Astrocyte (in vitro differentiated cells and primary cell): ENCODE measurements at regions not wholly inside any gene's neighbourhood (a gene's known extent, or its start where the extent isn't known, plus 50 kb on each side); places are given as distances from the start of the nearest gene placed in this dataset.
A peak's percentile ranks its signal among the peaks of the same experiment; 100 is the strongest.

Experiments used
- DNase-seq: peaks from one replicate; pipeline ENCODE4 v3.0.0-alpha.2; 2010; ENCODE audit warnings: low read depth
- FAIRE-seq: peaks from 2 replicates; lab custom pipeline; 2011; peaks lifted over from hg19 to GRCh38; lab: Jason Lieb, UNC
- H2AFZ ChIP-seq: 2 replicates; pipeline ENCODE4 v1.6.0; 2012; ENCODE audit warnings: low read depth, low read length, inconsistent platforms
- H3K27ac ChIP-seq: 2 replicates; pipeline ENCODE4 v1.5.1; 2011; ENCODE audit warnings: low read depth, low read length, inconsistent platforms
- H3K27me3 ChIP-seq: 2 replicates; pipeline ENCODE4 v1.6.0; 2011; ENCODE audit warnings: low read length, inconsistent platforms; ENCODE audit not compliant: insufficient read depth
- H3K36me3 ChIP-seq: 2 replicates; pipeline ENCODE4 v1.5.1; 2011; ENCODE audit warnings: low read length, inconsistent platforms; ENCODE audit not compliant: insufficient read depth
- H3K4me1 ChIP-seq: 2 replicates; pipeline ENCODE4 v1.5.1; 2011; ENCODE audit warnings: low read length, inconsistent platforms; ENCODE audit not compliant: insufficient read depth
- H3K4me2 ChIP-seq: 2 replicates; pipeline ENCODE4 v1.6.0; 2012; ENCODE audit warnings: low read length, inconsistent platforms
- H3K4me3 ChIP-seq: 2 replicates; pipeline ENCODE4 v1.5.1; 2011; ENCODE audit warnings: low read depth, mild to moderate bottlenecking, low read length, inconsistent platforms; ENCODE audit not compliant: insufficient read depth
- H3K79me2 ChIP-seq: 2 replicates; pipeline ENCODE4 v1.6.0; 2012; ENCODE audit warnings: mild to moderate bottlenecking, low read length, inconsistent platforms; ENCODE audit not compliant: insufficient read depth
- H3K9ac ChIP-seq: 2 replicates; pipeline ENCODE4 v1.6.0; 2012; ENCODE audit warnings: mild to moderate bottlenecking, low read length, inconsistent platforms
- H3K9me3 ChIP-seq: 2 replicates; pipeline ENCODE4 v1.5.1; 2012; ENCODE audit warnings: low read depth, mild to moderate bottlenecking, low read length, inconsistent platforms; ENCODE audit not compliant: insufficient read depth
- H4K20me1 ChIP-seq: 2 replicates; pipeline ENCODE4 v1.6.0; 2012; ENCODE audit warnings: low read length, inconsistent platforms; ENCODE audit not compliant: insufficient read depth
- H3K27ac Mint-ChIP-seq: one replicate; pipeline ENCODE4 v1.8.0; 2021; ENCODE audit warnings: mild to moderate bottlenecking, mixed read lengths; ENCODE audit not compliant: unreplicated experiment
- H3K27me3 Mint-ChIP-seq: one replicate; pipeline ENCODE4 v1.8.0; 2021; ENCODE audit warnings: low read depth, mixed read lengths; ENCODE audit not compliant: unreplicated experiment
- H3K36me3 Mint-ChIP-seq: one replicate; pipeline ENCODE4 v1.8.0; 2021; ENCODE audit warnings: low read depth, mixed read lengths; ENCODE audit not compliant: unreplicated experiment
- H3K4me1 Mint-ChIP-seq: one replicate; pipeline ENCODE4 v1.8.0; 2021; ENCODE audit warnings: low read depth, mixed read lengths; ENCODE audit not compliant: unreplicated experiment
- H3K4me3 Mint-ChIP-seq: one replicate; pipeline ENCODE4 v1.8.0; 2021; ENCODE audit warnings: mild to moderate bottlenecking, moderate library complexity, mixed read lengths; ENCODE audit not compliant: unreplicated experiment
- H3K9me3 Mint-ChIP-seq: one replicate; pipeline ENCODE4 v1.8.0; 2021; ENCODE audit warnings: mild to moderate bottlenecking, mixed read lengths; ENCODE audit not compliant: unreplicated experiment
- EZH2 ChIP-seq: IDR thresholded peaks from 2 replicates; pipeline ENCODE4 v1.6.1; 2012; ENCODE audit warnings: mild to moderate bottlenecking, low read length, inconsistent platforms; ENCODE audit not compliant: insufficient read depth
- TF ChIP-seq, protein P1 (sequence below): IDR thresholded peaks from 2 replicates; pipeline ENCODE4 v1.5.1; 2011; ENCODE audit warnings: low read depth, mild to moderate bottlenecking, inconsistent platforms, low read length, moderate library complexity; ENCODE audit not compliant: insufficient read depth

DNA sequence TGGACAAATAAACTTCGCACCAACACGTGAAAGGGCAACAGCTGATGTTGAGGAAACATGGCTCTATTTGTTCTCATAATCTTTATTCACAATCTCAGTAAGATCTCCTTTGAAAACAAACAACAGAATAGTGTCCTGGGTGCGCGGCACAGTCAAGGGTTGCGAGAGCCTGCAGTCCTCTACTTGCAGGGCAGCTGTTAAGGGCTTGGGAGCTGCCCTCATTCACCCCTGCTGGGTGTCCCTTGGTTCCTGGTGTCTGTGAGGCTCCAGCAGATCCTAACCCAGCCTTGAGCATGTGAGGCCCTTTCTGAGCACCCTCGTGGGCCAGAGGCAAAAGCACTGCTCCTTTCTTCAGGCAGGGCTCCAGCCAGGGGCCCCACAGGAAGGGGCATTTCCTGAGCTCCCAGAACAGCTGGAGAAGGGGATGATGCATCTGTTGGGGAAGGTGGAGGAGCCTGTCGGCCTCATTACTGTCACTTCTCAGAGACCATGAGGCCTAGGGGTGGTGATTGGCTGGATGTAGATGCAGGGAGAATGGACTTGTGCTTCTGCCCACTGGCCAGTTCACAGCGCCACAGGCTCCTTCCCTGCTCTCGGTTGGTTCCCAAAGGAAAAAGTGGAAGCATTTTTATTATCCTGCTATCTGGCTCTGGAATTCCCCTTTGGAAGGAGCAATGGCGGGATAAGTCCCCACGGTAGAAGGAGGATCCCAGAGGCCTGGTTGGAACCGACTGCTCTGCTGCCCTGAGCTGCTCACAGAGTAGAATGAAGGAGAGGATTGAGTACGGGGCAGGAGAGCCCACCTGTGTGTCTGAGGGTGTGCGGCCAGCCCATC is 51.9 kb upstream of the KLF13 start:
- Histone ChIP-seq H3K4me1 (no peaks in the 10 kb centered on the region), H2AFZ (no peak overlapping the region), H3K36me3 (no peaks in the 10 kb centered on the region), H3K9ac (no peak overlapping the region), H3K27ac (no peak overlapping the region), H3K27me3 (no peaks in the 10 kb centered on the region), H4K20me1 (no peaks in the 10 kb centered on the region), H3K4me2 (no peak overlapping the region), H3K79me2 (no peaks in the 10 kb centered on the region), H3K4me3 (no peak overlapping the region), H3K9me3 (no peaks in the 10 kb centered on the region)
- TF ChIP-seq, protein P1, sequence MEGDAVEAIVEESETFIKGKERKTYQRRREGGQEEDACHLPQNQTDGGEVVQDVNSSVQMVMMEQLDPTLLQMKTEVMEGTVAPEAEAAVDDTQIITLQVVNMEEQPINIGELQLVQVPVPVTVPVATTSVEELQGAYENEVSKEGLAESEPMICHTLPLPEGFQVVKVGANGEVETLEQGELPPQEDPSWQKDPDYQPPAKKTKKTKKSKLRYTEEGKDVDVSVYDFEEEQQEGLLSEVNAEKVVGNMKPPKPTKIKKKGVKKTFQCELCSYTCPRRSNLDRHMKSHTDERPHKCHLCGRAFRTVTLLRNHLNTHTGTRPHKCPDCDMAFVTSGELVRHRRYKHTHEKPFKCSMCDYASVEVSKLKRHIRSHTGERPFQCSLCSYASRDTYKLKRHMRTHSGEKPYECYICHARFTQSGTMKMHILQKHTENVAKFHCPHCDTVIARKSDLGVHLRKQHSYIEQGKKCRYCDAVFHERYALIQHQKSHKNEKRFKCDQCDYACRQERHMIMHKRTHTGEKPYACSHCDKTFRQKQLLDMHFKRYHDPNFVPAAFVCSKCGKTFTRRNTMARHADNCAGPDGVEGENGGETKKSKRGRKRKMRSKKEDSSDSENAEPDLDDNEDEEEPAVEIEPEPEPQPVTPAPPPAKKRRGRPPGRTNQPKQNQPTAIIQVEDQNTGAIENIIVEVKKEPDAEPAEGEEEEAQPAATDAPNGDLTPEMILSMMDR = no peak
- no peak for TF ChIP-seq EZH2
- H3K4me1 Mint-ChIP-seq = peaks cover 8% of the 10 kb centered on the region
- H3K27me3 Mint-ChIP-seq = peaks cover 21% of the 10 kb centered on the region
- FAIRE-seq = no peak
- no peak overlapping the region for H3K4me3 Mint-ChIP-seq
- H3K9me3 Mint-ChIP-seq = peaks cover 6% of the 10 kb centered on the region
- peak overlapping the region; percentile 58 for H3K27ac Mint-ChIP-seq
- no peak for DNase-seq
- H3K36me3 Mint-ChIP-seq = no peaks in the 10 kb centered on the region

DNA sequence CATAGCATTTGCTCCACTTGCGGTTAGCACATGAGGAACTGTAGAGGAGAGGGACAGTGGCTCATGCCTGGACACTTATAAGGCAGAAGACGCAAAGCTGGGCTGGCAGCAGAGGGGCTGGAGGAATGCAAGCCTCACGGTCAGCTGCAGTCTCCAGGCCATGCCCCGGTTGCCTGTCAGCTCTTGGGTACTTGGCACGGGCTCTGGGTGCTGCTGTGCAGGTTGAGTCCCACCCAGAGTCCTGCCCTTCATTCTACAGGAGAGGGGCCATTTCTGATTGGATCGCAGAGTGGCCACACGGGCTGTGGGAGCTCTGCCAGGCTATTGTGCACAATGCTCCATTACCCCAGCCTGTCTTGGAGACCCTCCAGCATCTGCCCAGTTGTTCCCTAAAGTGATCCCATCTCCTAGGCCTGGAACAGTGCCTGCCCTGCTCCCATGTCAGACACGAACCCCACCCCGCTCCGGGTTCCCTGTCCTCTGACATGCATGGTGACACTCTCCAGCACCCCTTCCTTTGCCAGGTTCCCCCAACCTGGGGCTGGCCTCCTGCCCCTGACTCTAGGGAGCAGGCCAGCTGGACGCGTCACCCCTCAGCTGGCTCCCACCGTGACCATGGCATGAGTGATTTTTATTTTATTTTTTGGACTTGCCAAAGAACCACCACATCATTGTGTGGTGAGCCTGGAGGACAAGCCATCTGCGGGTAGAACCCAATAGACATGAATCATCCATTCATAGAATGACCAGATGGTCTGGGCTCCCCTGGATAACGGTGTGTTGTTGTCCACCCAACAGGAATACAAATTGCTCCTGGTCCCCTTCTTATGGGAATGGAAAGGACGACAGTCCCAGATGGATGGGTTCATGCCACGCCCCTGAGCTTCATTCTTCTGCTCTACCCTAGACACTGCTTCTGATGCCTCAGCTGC is 51.0 kb upstream of the KLF13 start:
- Histone ChIP-seq H3K9me3 (no peaks in the 10 kb centered on the region), H3K79me2 (no peaks in the 10 kb centered on the region), H3K27ac (no peak overlapping the region), H3K27me3 (no peaks in the 10 kb centered on the region), H2AFZ (no peak overlapping the region), H3K4me2 (no peak overlapping the region), H3K4me3 (no peak overlapping the region), H3K9ac (no peak overlapping the region), H3K4me1 (peaks cover 3% of the 10 kb centered on the region), H4K20me1 (no peaks in the 10 kb centered on the region), H3K36me3 (no peaks in the 10 kb centered on the region)
- H3K27ac Mint-ChIP-seq = no peak overlapping the region
- H3K27me3 Mint-ChIP-seq = peaks cover 18% of the 10 kb centered on the region
- TF ChIP-seq EZH2 = no peak
- TF ChIP-seq, protein P1 = no peak
- DNase-seq (no peak), FAIRE-seq (no peak)
- H3K9me3 Mint-ChIP-seq = peaks cover 5% of the 10 kb centered on the region
- H3K4me3 Mint-ChIP-seq = no peak overlapping the region
- H3K4me1 Mint-ChIP-seq = peaks cover 8% of the 10 kb centered on the region
- H3K36me3 Mint-ChIP-seq = no peaks in the 10 kb centered on the region
